ENCODE measurements at regions not wholly inside any gene's neighbourhood (a gene's known extent, or its start where the extent isn't known, plus 50 kb on each side); places are given as distances from the start of the nearest gene placed in this dataset.

DNA sequence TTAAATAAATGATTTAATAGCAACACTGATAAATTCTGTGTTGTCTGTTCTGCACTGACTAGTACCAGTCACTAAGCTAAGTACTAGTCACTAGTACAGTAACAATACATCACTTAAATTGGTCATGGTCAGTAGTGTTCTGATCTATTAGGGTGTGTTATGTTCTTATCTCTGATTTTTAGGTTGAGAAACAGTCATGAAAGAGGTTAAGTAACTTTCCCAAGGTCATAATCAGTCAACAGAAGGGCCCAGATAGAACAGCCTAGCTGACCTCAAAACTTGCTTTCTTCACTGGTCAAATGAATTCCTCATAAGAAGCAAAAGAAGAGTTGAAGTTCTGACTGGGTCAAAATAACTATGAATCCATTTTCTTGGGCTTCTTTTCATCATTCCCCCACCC, 1492.7 kb downstream of the MAT2B start:
- no peak for DNase-seq
- H3K9me3 ChIP-seq, result no peaks in the 10 kb centered on the region
- H3K4me3 ChIP-seq, result no peak overlapping the region
- H3K36me3 ChIP-seq, result no peaks in the 10 kb centered on the region
- no peak overlapping the region for H3K27ac ChIP-seq
- no peak for TF ChIP-seq POLR2A (IDR thresholded peaks at IDR 0.05)
- no peak for TF ChIP-seq POLR2AphosphoS5 (IDR thresholded peaks at IDR 0.05)
- TF ChIP-seq, protein P1, sequence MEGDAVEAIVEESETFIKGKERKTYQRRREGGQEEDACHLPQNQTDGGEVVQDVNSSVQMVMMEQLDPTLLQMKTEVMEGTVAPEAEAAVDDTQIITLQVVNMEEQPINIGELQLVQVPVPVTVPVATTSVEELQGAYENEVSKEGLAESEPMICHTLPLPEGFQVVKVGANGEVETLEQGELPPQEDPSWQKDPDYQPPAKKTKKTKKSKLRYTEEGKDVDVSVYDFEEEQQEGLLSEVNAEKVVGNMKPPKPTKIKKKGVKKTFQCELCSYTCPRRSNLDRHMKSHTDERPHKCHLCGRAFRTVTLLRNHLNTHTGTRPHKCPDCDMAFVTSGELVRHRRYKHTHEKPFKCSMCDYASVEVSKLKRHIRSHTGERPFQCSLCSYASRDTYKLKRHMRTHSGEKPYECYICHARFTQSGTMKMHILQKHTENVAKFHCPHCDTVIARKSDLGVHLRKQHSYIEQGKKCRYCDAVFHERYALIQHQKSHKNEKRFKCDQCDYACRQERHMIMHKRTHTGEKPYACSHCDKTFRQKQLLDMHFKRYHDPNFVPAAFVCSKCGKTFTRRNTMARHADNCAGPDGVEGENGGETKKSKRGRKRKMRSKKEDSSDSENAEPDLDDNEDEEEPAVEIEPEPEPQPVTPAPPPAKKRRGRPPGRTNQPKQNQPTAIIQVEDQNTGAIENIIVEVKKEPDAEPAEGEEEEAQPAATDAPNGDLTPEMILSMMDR (IDR thresholded peaks at IDR 0.05 in 8 of 11, conservative IDR thresholded peaks at IDR 0.05 in 3 of 11), result no peak
- H3K27me3 ChIP-seq (replicated peaks in 1 of 7), result no peaks in the 10 kb centered on the region
- intact Hi-C loops (cut with DNase I; ENCODE audit: low total_unique reads), result no loop called here
- H3K4me1 ChIP-seq, result no peaks in the 10 kb centered on the region

DNA sequence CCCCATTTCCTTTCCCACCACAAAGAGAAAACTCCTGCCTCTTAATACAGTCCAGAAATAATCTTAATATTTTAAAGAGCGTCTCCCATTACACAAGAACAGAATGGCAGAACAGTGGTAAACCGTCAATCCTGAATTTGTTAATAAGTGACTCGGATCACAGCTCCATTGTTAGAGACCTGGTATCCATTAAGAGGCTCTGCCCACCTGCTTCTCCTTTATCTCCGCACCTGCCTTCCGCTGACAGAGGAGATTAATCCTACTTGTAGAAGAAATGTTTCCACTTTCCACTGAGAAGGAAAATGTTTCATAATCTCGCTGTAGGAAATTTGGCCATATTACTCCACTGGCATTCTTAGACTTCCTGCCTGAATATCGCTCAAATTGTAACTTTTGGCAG, 1493.2 kb downstream of the MAT2B start:
- no peak for DNase-seq
- Histone ChIP-seq H3K4me3 (no peak overlapping the region), H3K27me3 (replicated peaks in 1 of 7) (no peaks in the 10 kb centered on the region), H3K36me3 (no peaks in the 10 kb centered on the region), H3K4me1 (no peaks in the 10 kb centered on the region), H3K9me3 (no peaks in the 10 kb centered on the region), H3K27ac (no peak overlapping the region)
- intact Hi-C loops (cut with DNase I; ENCODE audit: low total_unique reads), result no loop called here
- TF ChIP-seq POLR2AphosphoS5 (IDR thresholded peaks at IDR 0.05) (no peak), POLR2A (IDR thresholded peaks at IDR 0.05) (no peak)
- TF ChIP-seq, protein P1 (IDR thresholded peaks at IDR 0.05 in 8 of 11, conservative IDR thresholded peaks at IDR 0.05 in 3 of 11), result no peak
- whole genome bisulfite sequencing, 5 donors, result 84 to 91% (median 88%) methylated on average over 7 of the region's 7 CpGs

DNA sequence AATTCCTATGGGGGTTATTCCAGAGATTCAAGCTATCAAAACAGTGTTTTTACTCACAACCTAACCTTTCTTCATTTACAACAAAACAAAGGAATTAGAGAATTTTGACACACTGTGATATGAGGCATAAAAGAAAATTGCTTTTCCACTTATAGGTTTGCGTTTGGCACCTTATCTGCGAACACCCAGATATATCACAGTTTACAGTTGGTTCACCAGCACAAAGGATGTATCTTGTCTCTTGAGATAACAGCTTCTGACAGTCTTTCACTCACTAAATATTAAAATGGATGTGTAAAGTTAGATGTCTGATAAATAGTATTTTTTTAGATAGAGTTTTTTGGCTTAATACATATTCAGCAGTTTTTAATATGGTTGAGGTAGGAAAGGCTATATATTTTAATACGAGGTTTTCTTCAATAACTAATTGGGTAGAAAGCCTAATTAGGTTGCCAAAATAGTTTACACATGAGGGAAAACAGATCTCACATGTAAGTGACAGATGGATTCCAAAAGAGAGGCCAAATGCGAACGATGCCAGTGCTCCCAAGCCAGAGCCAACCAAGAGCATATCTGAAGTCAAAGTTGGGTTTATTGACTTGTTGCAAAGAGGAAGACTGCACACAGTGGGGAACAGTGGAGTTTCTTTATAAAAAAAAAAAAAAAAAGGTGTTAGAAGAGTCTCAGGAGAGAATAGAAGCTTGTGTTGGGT, 1495.2 kb downstream of the MAT2B start:
- no peaks in the 10 kb centered on the region for H3K4me1 ChIP-seq
- H3K27me3 ChIP-seq (replicated peaks in 1 of 7), result no peaks in the 10 kb centered on the region
- WGBS, 5 donors, result 71 to 83% (median 78%) methylated on average over 5 of the region's 5 CpGs
- TF ChIP-seq POLR2A (IDR thresholded peaks at IDR 0.05) (no peak), POLR2AphosphoS5 (IDR thresholded peaks at IDR 0.05) (no peak)
- TF ChIP-seq, protein P1 (IDR thresholded peaks at IDR 0.05 in 8 of 11, conservative IDR thresholded peaks at IDR 0.05 in 3 of 11), result no peak
- no peak overlapping the region for H3K4me3 ChIP-seq
- intact Hi-C loops (cut with DNase I; ENCODE audit: low total_unique reads), result no loop called here
- no peaks in the 10 kb centered on the region for H3K9me3 ChIP-seq
- DNase-seq, result no peak
- no peaks in the 10 kb centered on the region for H3K36me3 ChIP-seq
- H3K27ac ChIP-seq, result no peak overlapping the region

DNA sequence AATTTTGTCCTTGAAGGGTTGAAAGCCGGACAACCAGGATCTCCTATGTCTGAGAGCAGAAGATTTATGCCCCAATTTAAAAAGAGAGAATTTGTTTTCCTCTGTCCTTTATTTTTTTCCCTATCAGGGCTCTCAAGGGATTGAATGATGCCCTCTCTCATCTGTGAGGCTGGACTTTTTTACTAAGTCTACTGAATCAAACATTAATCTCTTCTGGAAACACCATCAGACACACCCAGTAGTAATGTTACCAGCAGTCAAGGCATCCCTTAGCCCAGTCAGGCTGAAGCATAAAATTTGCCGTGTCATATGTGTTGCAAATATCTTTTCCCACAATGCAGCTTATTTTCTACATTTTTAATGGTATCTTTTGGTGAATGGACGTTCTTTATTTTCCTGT, 1497.9 kb downstream of the MAT2B start:
- intact Hi-C loops (cut with DNase I; ENCODE audit: low total_unique reads), result no loop called here
- Histone ChIP-seq H3K4me1 (no peaks in the 10 kb centered on the region), H3K9me3 (no peaks in the 10 kb centered on the region), H3K27ac (no peak overlapping the region), H3K4me3 (no peak overlapping the region), H3K27me3 (replicated peaks in 1 of 7) (no peaks in the 10 kb centered on the region), H3K36me3 (no peaks in the 10 kb centered on the region)
- TF ChIP-seq, protein P1 (IDR thresholded peaks at IDR 0.05 in 8 of 11, conservative IDR thresholded peaks at IDR 0.05 in 3 of 11), result no peak
- TF ChIP-seq POLR2AphosphoS5 (IDR thresholded peaks at IDR 0.05) (no peak), POLR2A (IDR thresholded peaks at IDR 0.05) (no peak)
- no peak for DNase-seq
- WGBS, 5 donors, result 50 to 84% (median 72%) methylated on average over 3 of the region's 3 CpGs
